Activated B cell treated with CpG ODN at 0.5 μM for 24 hours (primary cell): ENCODE measurements at regions not wholly inside any gene's neighbourhood (a gene's known extent, or its start where the extent isn't known, plus 50 kb on each side); places are given as distances from the start of the nearest gene placed in this dataset.
"Not testable (repeated sequence)": the region's sequence is repeated elsewhere in the genome, so short reads cannot be mapped to it uniquely, and the experiment has no call there.

Experiments used
- ATAC-seq: fragments of 200-7000 bp; cut with Tn5 transposase; one replicate; pipeline ENCODE4 v1.10.0; 2021; ENCODE audit warnings: low read depth, mild to moderate bottlenecking, moderate library complexity
- CTCF ChIA-PET: fragments of 350-600 bp; sonication (Branson Sonifier 250); formaldehyde crosslinking; loops from one replicate; lab custom pipeline; 2021; ENCODE audit warnings: antibody characterized with exemption; lab: Charles Lee
- POLR2A ChIA-PET: fragments of 350-600 bp; sonication (Branson Sonifier 250); formaldehyde crosslinking; loops from one replicate; lab custom pipeline; 2021; ENCODE audit warnings: antibody characterized with exemption; lab: Charles Lee
- DNase-seq: peaks from one replicate; pipeline ENCODE4 v3.0.0; 2022
- H3K27ac Mint-ChIP-seq: one replicate; pipeline ENCODE4 v1.8.0; 2020; ENCODE audit warnings: mixed read lengths
- H3K27me3 Mint-ChIP-seq: one replicate; pipeline ENCODE4 v1.8.0; 2021; ENCODE audit warnings: mixed read lengths
- H3K36me3 Mint-ChIP-seq: one replicate; pipeline ENCODE4 v1.8.0; 2021; ENCODE audit warnings: low read depth, mixed read lengths
- H3K4me1 Mint-ChIP-seq: one replicate; pipeline ENCODE4 v1.8.0; 2021; ENCODE audit warnings: mixed read lengths
- H3K4me3 Mint-ChIP-seq: one replicate; pipeline ENCODE4 v1.8.0; 2020; ENCODE audit warnings: mild to moderate bottlenecking, mixed read lengths
- H3K9me3 Mint-ChIP-seq: one replicate; pipeline ENCODE4 v1.8.0; 2020; ENCODE audit warnings: mixed read lengths
- intact Hi-C: fragments of 100-400 bp; cut with micrococcal nuclease; formaldehyde crosslinking; loops from one replicate; pipeline ENCODE4 v1.15.1; 2024
- TF ChIP-seq, protein P1 (sequence below): fragments of 200-600 bp; IDR thresholded peaks from one replicate; pipeline ENCODE4 v1.8.0; 2022; ENCODE audit warnings: antibody characterized with exemption, mild to moderate bottlenecking

DNA sequence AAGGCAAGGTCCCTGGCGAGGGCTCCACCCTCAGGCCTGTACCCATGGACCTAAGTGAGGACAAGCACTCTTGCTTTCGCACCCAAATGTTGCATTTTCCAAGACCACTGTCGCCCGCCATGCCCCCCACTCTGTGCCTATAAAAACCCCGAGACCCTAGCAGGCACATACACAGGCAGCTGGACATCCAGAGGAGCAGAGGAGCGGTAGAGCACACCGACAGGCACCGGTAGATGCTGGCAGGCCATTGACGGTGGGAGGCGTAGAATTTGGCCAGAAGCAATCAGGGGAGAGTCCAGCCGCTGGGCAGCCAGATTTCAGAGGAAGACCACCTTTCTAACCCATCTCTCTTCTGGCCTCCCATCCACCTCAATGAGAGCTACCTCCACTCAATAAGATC, 715.2 kb upstream of the AADAT start:
- no peaks in the 10 kb centered on the region for H3K4me1 Mint-ChIP-seq
- H3K27me3 Mint-ChIP-seq: no peaks in the 10 kb centered on the region
- no peak overlapping the region for H3K27ac Mint-ChIP-seq

DNA sequence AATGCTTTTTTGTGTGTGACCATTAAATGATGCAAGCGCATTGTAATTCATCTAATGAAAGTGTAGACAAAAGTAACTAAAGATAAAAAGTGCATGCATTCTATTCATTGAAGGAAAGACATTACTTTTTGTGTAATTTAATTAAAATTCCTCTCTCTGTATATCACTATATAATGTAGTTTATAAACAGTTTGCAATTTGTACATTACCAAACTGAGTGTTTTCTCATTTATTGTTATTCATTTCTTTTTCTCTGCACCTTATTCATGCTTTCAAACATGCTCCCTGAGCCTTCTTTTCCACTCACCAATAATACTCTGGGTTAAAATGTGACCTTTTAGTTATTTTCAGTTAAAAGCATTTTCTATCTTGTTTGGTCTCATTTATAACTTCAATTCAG, 713.7 kb upstream of the AADAT start:
- no peak for ATAC-seq
- Mint-ChIP-seq H3K9me3 (no peaks in the 10 kb centered on the region), H3K4me3 (no peak overlapping the region), H3K27me3 (no peaks in the 10 kb centered on the region), H3K36me3 (no peaks in the 10 kb centered on the region), H3K27ac (no peak overlapping the region), H3K4me1 (no peaks in the 10 kb centered on the region)
- CTCF ChIA-PET: no interaction called here
- DNase-seq: no peak
- TF ChIP-seq, protein P1, sequence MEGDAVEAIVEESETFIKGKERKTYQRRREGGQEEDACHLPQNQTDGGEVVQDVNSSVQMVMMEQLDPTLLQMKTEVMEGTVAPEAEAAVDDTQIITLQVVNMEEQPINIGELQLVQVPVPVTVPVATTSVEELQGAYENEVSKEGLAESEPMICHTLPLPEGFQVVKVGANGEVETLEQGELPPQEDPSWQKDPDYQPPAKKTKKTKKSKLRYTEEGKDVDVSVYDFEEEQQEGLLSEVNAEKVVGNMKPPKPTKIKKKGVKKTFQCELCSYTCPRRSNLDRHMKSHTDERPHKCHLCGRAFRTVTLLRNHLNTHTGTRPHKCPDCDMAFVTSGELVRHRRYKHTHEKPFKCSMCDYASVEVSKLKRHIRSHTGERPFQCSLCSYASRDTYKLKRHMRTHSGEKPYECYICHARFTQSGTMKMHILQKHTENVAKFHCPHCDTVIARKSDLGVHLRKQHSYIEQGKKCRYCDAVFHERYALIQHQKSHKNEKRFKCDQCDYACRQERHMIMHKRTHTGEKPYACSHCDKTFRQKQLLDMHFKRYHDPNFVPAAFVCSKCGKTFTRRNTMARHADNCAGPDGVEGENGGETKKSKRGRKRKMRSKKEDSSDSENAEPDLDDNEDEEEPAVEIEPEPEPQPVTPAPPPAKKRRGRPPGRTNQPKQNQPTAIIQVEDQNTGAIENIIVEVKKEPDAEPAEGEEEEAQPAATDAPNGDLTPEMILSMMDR: no peak
- intact Hi-C loops: no loop called here
- POLR2A ChIA-PET: no interaction called here

More for the DNA sequence above, 715.2 kb upstream of the AADAT start:
- TF ChIP-seq, protein P1: no peak
- no peak overlapping the region for H3K4me3 Mint-ChIP-seq
- H3K9me3 Mint-ChIP-seq: peaks cover 4% of the 10 kb centered on the region
- intact Hi-C loops: no loop called here
- no peaks in the 10 kb centered on the region for H3K36me3 Mint-ChIP-seq
- CTCF ChIA-PET: no interaction called here
- DNase-seq (no peak), ATAC-seq (no peak)
- POLR2A ChIA-PET: no interaction called here

DNA sequence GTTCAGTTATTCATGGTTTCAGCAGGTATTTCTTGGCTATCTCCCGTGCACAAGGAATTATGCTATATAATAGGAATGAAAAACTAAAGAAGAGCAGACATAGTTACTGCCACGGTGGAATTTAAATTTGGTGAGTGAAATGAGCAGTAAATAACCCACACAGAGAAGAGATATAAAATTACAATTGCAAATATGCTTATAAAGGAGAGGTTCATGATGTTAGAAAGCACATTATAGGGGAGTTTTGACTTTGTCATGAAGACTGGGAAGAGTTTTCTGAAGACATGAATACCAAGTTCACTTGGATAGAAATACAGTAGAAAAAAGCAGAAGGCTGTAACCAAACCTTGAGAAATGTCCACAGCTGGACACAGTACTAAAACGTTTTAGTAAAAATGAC, 712.0 kb upstream of the AADAT start:
- no peak overlapping the region for H3K4me3 Mint-ChIP-seq
- no peak for ATAC-seq
- H3K9me3 Mint-ChIP-seq: no peaks in the 10 kb centered on the region
- POLR2A ChIA-PET: no interaction called here
- no peak overlapping the region for H3K27ac Mint-ChIP-seq
- H3K36me3 Mint-ChIP-seq: no peaks in the 10 kb centered on the region
- TF ChIP-seq, protein P1: no peak
- CTCF ChIA-PET: no interaction called here
- H3K4me1 Mint-ChIP-seq: no peaks in the 10 kb centered on the region
- no peak for DNase-seq
- no peaks in the 10 kb centered on the region for H3K27me3 Mint-ChIP-seq
- intact Hi-C loops: no loop called here

DNA sequence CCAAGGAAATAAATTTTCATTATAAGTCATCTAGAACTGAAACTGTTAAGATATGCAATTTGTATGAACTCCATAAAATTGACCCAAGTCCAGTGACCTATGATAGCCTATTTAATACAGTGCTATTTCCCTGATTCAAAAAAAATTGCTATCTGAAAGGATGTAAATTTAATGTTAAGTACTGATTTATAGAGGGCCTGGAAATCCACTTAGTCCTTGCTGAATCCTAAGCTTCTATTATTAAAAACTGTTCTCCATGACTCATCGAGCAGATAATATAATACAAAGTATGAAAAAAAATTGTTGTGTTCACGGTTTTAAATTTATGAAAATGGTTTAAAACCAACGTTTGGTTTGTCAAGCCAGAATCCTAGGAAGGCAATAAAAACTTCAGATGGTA, 704.8 kb upstream of the AADAT start:
- no peak overlapping the region for H3K4me3 Mint-ChIP-seq
- peaks cover 9% of the 10 kb centered on the region for H3K9me3 Mint-ChIP-seq
- DNase-seq (no peak), ATAC-seq (no peak)
- no peak overlapping the region for H3K27ac Mint-ChIP-seq
- intact Hi-C loops: no loop called here
- no peaks in the 10 kb centered on the region for H3K36me3 Mint-ChIP-seq
- no peaks in the 10 kb centered on the region for H3K27me3 Mint-ChIP-seq
- ChIA-PET POLR2A (no interaction called here), CTCF (no interaction called here)
- H3K4me1 Mint-ChIP-seq: no peaks in the 10 kb centered on the region
- TF ChIP-seq, protein P1: no peak

DNA sequence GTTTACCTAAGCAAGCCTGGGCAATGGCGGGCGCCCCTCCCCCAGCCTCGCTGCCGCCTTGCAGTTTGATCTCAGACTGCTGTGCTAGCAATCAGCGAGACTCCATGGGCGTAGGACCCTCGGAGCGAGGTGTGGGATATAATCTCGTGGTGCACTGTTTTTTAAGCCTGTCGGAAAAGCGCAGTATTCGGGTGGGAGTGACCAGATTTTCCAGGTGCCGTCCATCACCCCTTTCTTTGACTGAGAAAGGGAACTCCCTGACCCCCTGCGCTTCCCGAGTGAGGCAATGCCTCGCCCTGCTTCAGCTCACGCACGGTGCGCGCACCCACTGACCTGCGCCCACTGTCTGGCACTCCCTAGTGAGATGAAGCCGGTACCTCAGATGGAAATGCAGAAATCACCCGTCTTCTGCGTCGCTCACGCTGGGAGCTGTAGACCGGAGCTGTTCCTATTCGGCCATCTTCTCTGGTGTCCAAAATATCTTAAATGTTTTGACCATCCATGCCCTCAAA, 698.8 kb upstream of the AADAT start:
- H3K27me3 Mint-ChIP-seq, intact Hi-C loops, H3K36me3 Mint-ChIP-seq, ATAC-seq, DNase-seq, H3K4me1 Mint-ChIP-seq, H3K4me3 Mint-ChIP-seq, CTCF ChIA-PET, H3K9me3 Mint-ChIP-seq, H3K27ac Mint-ChIP-seq, POLR2A ChIA-PET: not testable (repeated sequence)

DNA sequence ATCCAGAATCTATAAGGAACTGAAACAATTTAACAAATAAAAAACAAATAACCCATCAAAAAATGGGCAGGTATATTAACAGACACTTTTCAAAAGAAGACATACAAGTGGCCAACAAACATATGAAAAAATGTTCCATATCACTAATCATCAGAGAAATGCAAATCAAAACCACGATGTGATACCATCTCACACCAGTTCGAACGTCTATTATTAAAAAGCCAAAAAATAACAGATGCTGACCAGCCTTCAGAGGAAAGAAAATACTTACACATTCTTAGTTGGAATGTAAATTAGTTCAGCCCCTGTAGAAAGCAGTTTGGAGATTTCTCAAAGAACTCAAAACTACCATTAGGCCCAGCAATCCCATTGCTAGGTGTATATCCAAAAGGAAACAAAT, 687.9 kb upstream of the AADAT start:
- TF ChIP-seq, protein P1: no peak
- CTCF ChIA-PET: no interaction called here
- Mint-ChIP-seq H3K36me3 (no peaks in the 10 kb centered on the region), H3K27ac (no peak overlapping the region), H3K9me3 (peaks cover 8% of the 10 kb centered on the region), H3K4me1 (no peaks in the 10 kb centered on the region), H3K4me3 (no peak overlapping the region), H3K27me3 (no peaks in the 10 kb centered on the region)
- ATAC-seq (no peak), DNase-seq (no peak)
- intact Hi-C loops: no loop called here
- POLR2A ChIA-PET: no interaction called here
